ENCODE measurements at regions not wholly inside any gene's neighbourhood (a gene's known extent, or its start where the extent isn't known, plus 50 kb on each side); places are given as distances from the start of the nearest gene placed in this dataset.
A peak's percentile ranks its signal among the peaks of the same experiment; 100 is the strongest.

GRCh38 chr2:128536925-128537620 is 218.4 kb upstream of the HS6ST1 start (continued):
- TF ChIP-seq TCF7L2 (IDR thresholded peaks at IDR 0.05; ENCODE audit: low read depth, low read length) (no peak), JUND (IDR thresholded peaks at IDR 0.05; ENCODE audit: borderline replicate concordance, low read depth, low read length) (peak; percentile 67), JUND (tag; IDR thresholded peaks at IDR 0.05; ENCODE audit: borderline replicate concordance, low read depth, low read length) (peak; percentile 82; the same call in 2 of the 3 replicates), RBM39 (optimal IDR thresholded peaks at IDR 0.05; ENCODE audit: low read depth, low read length) (no peak), BRD9 (IDR thresholded peaks at IDR 0.05; ENCODE audit: low read depth, partially characterized antibody) (no peak), MGA (IDR thresholded peaks at IDR 0.05) (peak; percentile 36; the same call in 1 of the 2 replicates), SIN3A (IDR thresholded peaks at IDR 0.05; ENCODE audit: borderline replicate concordance in 2 of 2, control insufficient read depth in 1 of 2, low read depth in 2 of 2, low read length in 2 of 2) (no peak), SNRNP70 (optimal IDR thresholded peaks at IDR 0.05; ENCODE audit: low read depth, low read length) (no peak), ATF3 (IDR thresholded peaks at IDR 0.05) (peak; percentile 65), ATF3 (CRISPR knock-in tag; conservative IDR thresholded peaks at IDR 0.05) (no peak), CBFA2T3 (IDR thresholded peaks at IDR 0.05) (peak; percentile 64), CCAR2 (IDR thresholded peaks at IDR 0.05; ENCODE audit: low read depth, low read length) (no peak), ADNP (tag; IDR thresholded peaks at IDR 0.05) (no peak), FOXJ3 (CRISPR knock-in tag; IDR thresholded peaks at IDR 0.05) (no peak), RBFOX2 (IDR thresholded peaks at IDR 0.05; ENCODE audit: low read depth, low read length) (no peak), FOXA3 (CRISPR knock-in tag; conservative IDR thresholded peaks at IDR 0.05 in 1 of 2, IDR thresholded peaks at IDR 0.05 in 1 of 2) (no peak), KLF16 (IDR thresholded peaks at IDR 0.05) (no peak)
